Kidney (tissue), 13 donors: ENCODE measurements at regions not wholly inside any gene's neighbourhood (a gene's known extent, or its start where the extent isn't known, plus 50 kb on each side); places are given as distances from the start of the nearest gene placed in this dataset.

Experiments
- DNase-seq, 5 donors: peaks; one replicate each; pipeline ENCODE4 v3.0.0-alpha.2; 2013 to 2020
- FAIRE-seq: peaks from 2 replicates; lab custom pipeline; 2012; peaks lifted over from hg19 to GRCh38; lab: Jason Lieb, UNC
- H3K27ac ChIP-seq, 2 donors: one replicate each; pipeline ENCODE4 v1.7.0; 2013; ENCODE audit warnings: low read depth in 2 of 2, low read length in 2 of 2, inconsistent platforms in 1 of 2
- H3K27me3 ChIP-seq: one replicate; pipeline ENCODE4 v1.7.1; 2013; ENCODE audit warnings: low read length, inconsistent platforms; ENCODE audit not compliant: control insufficient read depth, insufficient read depth
- H3K36me3 ChIP-seq, 3 donors: one replicate each; pipeline versions ENCODE4 v1.7.0 to v1.7.1; 2013; ENCODE audit warnings: low read length in 3 of 3, control low read depth in 1 of 3, inconsistent platforms in 1 of 3; ENCODE audit not compliant: insufficient read depth in 3 of 3, control insufficient read depth in 2 of 3
- H3K4me1 ChIP-seq, 3 donors: one replicate each; pipeline versions ENCODE4 v1.7.0 to v1.7.1; 2013; ENCODE audit warnings: low read length in 3 of 3, inconsistent platforms in 1 of 3, low read depth in 1 of 3; ENCODE audit not compliant: control insufficient read depth in 2 of 3, insufficient read depth in 2 of 3
- H3K4me3 ChIP-seq, 3 donors: one replicate each; pipeline versions ENCODE4 v1.7.0 to v1.8.1; 2013; ENCODE audit warnings: low read length in 3 of 3, control low read depth in 1 of 3, inconsistent platforms in 1 of 3
- H3K9ac ChIP-seq, 3 donors: one replicate each; pipeline versions ENCODE4 v1.7.0 to v1.7.1; 2013; ENCODE audit warnings: low read length in 3 of 3, control low read depth in 1 of 3, inconsistent platforms in 1 of 3
- H3K9me3 ChIP-seq, 3 donors: one replicate each; pipeline versions ENCODE4 v1.7.0 to v1.7.1; 2013; ENCODE audit warnings: low read length in 3 of 3, control low read depth in 1 of 3, inconsistent platforms in 1 of 3; ENCODE audit not compliant: control insufficient read depth in 2 of 3, insufficient read depth in 1 of 3
- intact Hi-C: fragments of 100-400 bp; cut with DNase I; formaldehyde crosslinking; loops from one replicate; pipeline ENCODE4 v1.11.1; 2022
- TF ChIP-seq, protein P1 (sequence below): IDR thresholded peaks from 3 replicates; pipeline ENCODE4 v1.5.1; 2012; ENCODE audit warnings: mild to moderate bottlenecking, moderate library complexity, borderline replicate concordance; ENCODE audit not compliant: insufficient read depth; ENCODE audit errors: extremely low read depth
- donor health status: control.
- donor health status: control.
- donor health status: control.
- donor health status: control.
- donor health status: control.
- donor health status: DM: yes; HTN: yes; CAD: no.
- donor health status: Normal renal cell carcinoma (clear cell type).

DNA sequence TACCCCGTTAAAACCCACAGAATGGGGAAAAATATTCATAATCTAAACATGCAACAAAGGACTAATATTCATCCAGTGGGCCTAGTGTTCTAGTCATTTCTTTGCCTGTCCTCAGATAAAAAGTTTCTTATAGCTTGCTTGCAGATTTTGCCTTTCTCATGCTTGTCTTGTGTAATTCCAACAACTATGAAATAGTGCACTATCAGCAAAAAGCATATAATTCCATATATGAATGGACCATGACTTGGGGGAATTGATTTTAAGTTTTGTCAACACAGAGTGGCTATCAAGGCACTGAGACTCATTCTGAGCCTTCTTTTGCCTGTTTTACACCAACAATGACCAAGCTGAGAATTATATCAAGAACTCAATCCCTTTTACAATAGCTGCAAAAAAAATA is 278.6 kb upstream of the GPR149 start:
- intact Hi-C loops = no loop called here
- no peak overlapping the region for H3K27ac ChIP-seq

DNA sequence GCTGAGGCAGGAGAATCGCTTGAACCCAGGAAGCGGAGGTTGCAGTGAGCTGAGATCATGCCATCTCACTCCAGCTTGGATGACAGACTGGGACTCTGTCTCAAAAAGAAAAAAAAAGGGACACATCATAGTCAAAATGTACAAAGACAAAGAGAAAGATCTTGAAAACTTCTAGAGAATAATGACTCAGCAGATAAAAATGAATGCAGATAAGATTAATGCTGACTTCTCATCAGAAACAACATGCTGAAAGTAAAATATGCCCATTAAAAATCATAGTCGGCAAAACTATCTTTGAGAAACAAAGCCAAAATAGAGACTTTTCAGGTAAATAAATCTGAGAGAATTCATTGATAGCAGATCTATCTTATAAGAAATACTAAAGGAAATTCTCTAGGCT is 271.1 kb upstream of the GPR149 start:
- FAIRE-seq = no peak
- Histone ChIP-seq H3K36me3 (no peaks in the 10 kb centered on the region), H3K27me3 (no peaks in the 10 kb centered on the region), H3K9me3 (no peaks in the 10 kb centered on the region), H3K4me1 (no peaks in the 10 kb centered on the region), H3K9ac (no peak overlapping the region), H3K27ac (no peak overlapping the region), H3K4me3 (no peak overlapping the region)
- TF ChIP-seq, protein P1, sequence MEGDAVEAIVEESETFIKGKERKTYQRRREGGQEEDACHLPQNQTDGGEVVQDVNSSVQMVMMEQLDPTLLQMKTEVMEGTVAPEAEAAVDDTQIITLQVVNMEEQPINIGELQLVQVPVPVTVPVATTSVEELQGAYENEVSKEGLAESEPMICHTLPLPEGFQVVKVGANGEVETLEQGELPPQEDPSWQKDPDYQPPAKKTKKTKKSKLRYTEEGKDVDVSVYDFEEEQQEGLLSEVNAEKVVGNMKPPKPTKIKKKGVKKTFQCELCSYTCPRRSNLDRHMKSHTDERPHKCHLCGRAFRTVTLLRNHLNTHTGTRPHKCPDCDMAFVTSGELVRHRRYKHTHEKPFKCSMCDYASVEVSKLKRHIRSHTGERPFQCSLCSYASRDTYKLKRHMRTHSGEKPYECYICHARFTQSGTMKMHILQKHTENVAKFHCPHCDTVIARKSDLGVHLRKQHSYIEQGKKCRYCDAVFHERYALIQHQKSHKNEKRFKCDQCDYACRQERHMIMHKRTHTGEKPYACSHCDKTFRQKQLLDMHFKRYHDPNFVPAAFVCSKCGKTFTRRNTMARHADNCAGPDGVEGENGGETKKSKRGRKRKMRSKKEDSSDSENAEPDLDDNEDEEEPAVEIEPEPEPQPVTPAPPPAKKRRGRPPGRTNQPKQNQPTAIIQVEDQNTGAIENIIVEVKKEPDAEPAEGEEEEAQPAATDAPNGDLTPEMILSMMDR = no peak
- intact Hi-C loops = no loop called here
- DNase-seq = no peak

More for the DNA sequence above, 278.6 kb upstream of the GPR149 start:
- FAIRE-seq (no peak), DNase-seq (no peak)
- Histone ChIP-seq H3K9ac (no peak overlapping the region), H3K4me3 (no peak overlapping the region), H3K27me3 (no peaks in the 10 kb centered on the region), H3K9me3 (no peaks in the 10 kb centered on the region), H3K36me3 (no peaks in the 10 kb centered on the region), H3K4me1 (no peaks in the 10 kb centered on the region)
- TF ChIP-seq, protein P1 = no peak

DNA sequence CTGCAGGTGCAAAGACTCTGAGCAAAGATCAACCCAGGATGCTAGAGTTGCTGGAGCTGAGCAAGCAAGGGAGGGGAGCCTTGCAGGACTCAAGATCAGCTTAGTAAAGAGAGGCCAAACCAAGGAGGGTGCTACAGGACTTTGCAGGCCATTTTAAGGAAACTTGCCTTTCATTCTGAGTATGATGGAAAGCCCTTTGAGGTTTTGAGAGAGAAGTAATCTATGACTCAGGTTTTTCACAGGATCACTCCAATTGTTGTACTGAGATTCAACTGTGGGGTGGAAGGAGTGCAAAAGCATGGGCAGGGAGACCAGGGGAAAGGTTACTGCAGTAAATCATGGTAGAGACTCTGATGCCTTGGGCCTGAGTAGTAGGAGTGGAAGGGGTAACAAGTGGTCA is 260.4 kb upstream of the GPR149 start:
- no peaks in the 10 kb centered on the region for H3K4me1 ChIP-seq
- no peak overlapping the region for H3K4me3 ChIP-seq
- no peak overlapping the region for H3K9ac ChIP-seq
- DNase-seq = no peak
- no peaks in the 10 kb centered on the region for H3K9me3 ChIP-seq
- FAIRE-seq = no peak
- intact Hi-C loops = no loop called here
- no peaks in the 10 kb centered on the region for H3K27me3 ChIP-seq
- no peaks in the 10 kb centered on the region for H3K36me3 ChIP-seq
- H3K27ac ChIP-seq = no peak overlapping the region
- TF ChIP-seq, protein P1 = no peak

GRCh38 chr3:154684440-154684839 is 254.4 kb upstream of the GPR149 start:
- H3K36me3 ChIP-seq = no peaks in the 10 kb centered on the region
- peak overlapping the region; percentile 7 to 72 for H3K27ac ChIP-seq
- TF ChIP-seq, protein P1 = no peak
- H3K27me3 ChIP-seq = no peaks in the 10 kb centered on the region
- H3K4me3 ChIP-seq = no peak overlapping the region
- H3K4me1 ChIP-seq = no peaks in the 10 kb centered on the region
- DNase-seq (peak in 2 of 5 donors; percentile 3 to 26), FAIRE-seq (no peak)
- intact Hi-C loops = no loop called here
- no peak overlapping the region for H3K9ac ChIP-seq
- H3K9me3 ChIP-seq = no peaks in the 10 kb centered on the region
